ENCODE measurements at regions not wholly inside any gene's neighbourhood (a gene's known extent, or its start where the extent isn't known, plus 50 kb on each side); places are given as distances from the start of the nearest gene placed in this dataset.

GRCh38 chr17:65423346-65424140, 137.9 kb downstream of the AXIN2 start:
- DNase-seq (ENCODE audit: low read depth): no peak
- H3K4me3 ChIP-seq (ENCODE audit: low read depth, low read length): no peak overlapping the region
- TF ChIP-seq MAX (IDR thresholded peaks at IDR 0.05; ENCODE audit: low read depth, low read length) (no peak), MYC (IDR thresholded peaks at IDR 0.05; ENCODE audit: low read depth, low read length) (no peak), CTCF (IDR thresholded peaks at IDR 0.05; ENCODE audit: low read depth, low read length) (no peak), POLR2A (IDR thresholded peaks at IDR 0.05; ENCODE audit: extremely low read depth, insufficient read length) (no peak)

- TF ChIP-seq MYC (IDR thresholded peaks at IDR 0.05; ENCODE audit: low read depth, low read length) (no peak), POLR2A (IDR thresholded peaks at IDR 0.05; ENCODE audit: extremely low read depth, insufficient read length) (no peak), MAX (IDR thresholded peaks at IDR 0.05; ENCODE audit: low read depth, low read length) (no peak)
- H3K4me3 ChIP-seq (ENCODE audit: low read depth, low read length): no peak overlapping the region
Observed at GRCh38 chr17:65418622-65419021, 142.8 kb downstream of the AXIN2 start.

GRCh38 chr17:65417406-65418221, 143.8 kb downstream of the AXIN2 start:
- H3K4me3 ChIP-seq (ENCODE audit: low read depth, low read length): no peak overlapping the region
- no peak for TF ChIP-seq CTCF (IDR thresholded peaks at IDR 0.05; ENCODE audit: low read depth, low read length)
- TF ChIP-seq POLR2A (IDR thresholded peaks at IDR 0.05; ENCODE audit: extremely low read depth, insufficient read length): no peak
- no peak for TF ChIP-seq MAX (IDR thresholded peaks at IDR 0.05; ENCODE audit: low read depth, low read length)
- DNase-seq (ENCODE audit: low read depth): no peak

More at GRCh38 chr17:65418622-65419021, 142.8 kb downstream of the AXIN2 start:
- DNase-seq (ENCODE audit: low read depth): no peak

GRCh38 chr17:65415991-65416390, 145.5 kb downstream of the AXIN2 start:
- TF ChIP-seq CTCF (IDR thresholded peaks at IDR 0.05; ENCODE audit: low read depth, low read length): no peak
- TF ChIP-seq POLR2A (IDR thresholded peaks at IDR 0.05; ENCODE audit: extremely low read depth, insufficient read length): no peak
- no peak for TF ChIP-seq MYC (IDR thresholded peaks at IDR 0.05; ENCODE audit: low read depth, low read length)
- no peak for TF ChIP-seq MAX (IDR thresholded peaks at IDR 0.05; ENCODE audit: low read depth, low read length)
- no peak for DNase-seq (ENCODE audit: low read depth)
- no peak overlapping the region for H3K4me3 ChIP-seq (ENCODE audit: low read depth, low read length)

- DNase-seq (ENCODE audit: low read depth): no peak
- no peak for TF ChIP-seq POLR2A (IDR thresholded peaks at IDR 0.05; ENCODE audit: extremely low read depth, insufficient read length)
- no peak for TF ChIP-seq MAX (IDR thresholded peaks at IDR 0.05; ENCODE audit: low read depth, low read length)
- TF ChIP-seq CTCF (IDR thresholded peaks at IDR 0.05; ENCODE audit: low read depth, low read length): no peak
- TF ChIP-seq MYC (IDR thresholded peaks at IDR 0.05; ENCODE audit: low read depth, low read length): no peak
- H3K4me3 ChIP-seq (ENCODE audit: low read depth, low read length): no peak overlapping the region
Observed at GRCh38 chr17:65413390-65413789, 148.1 kb downstream of the AXIN2 start.

GRCh38 chr17:65409381-65409780, 152.1 kb downstream of the AXIN2 start:
- TF ChIP-seq MYC (IDR thresholded peaks at IDR 0.05; ENCODE audit: low read depth, low read length): no peak
- TF ChIP-seq POLR2A (IDR thresholded peaks at IDR 0.05; ENCODE audit: extremely low read depth, insufficient read length): no peak
- TF ChIP-seq CTCF (IDR thresholded peaks at IDR 0.05; ENCODE audit: low read depth, low read length): no peak
- no peak for TF ChIP-seq MAX (IDR thresholded peaks at IDR 0.05; ENCODE audit: low read depth, low read length)
- DNase-seq (ENCODE audit: low read depth): no peak
- no peak overlapping the region for H3K4me3 ChIP-seq (ENCODE audit: low read depth, low read length)

Data from NB4 (cell line).